ENCODE measurements at regions not wholly inside any gene's neighbourhood (a gene's known extent, or its start where the extent isn't known, plus 50 kb on each side); places are given as distances from the start of the nearest gene placed in this dataset.
"Not testable (repeated sequence)": the region's sequence is repeated elsewhere in the genome, so short reads cannot be mapped to it uniquely, and the experiment has no call there.

- Histone ChIP-seq H3K4me1 (no peaks in the 10 kb centered on the region), H3K9me3 (no peaks in the 10 kb centered on the region), H3K27me3 (no peaks in the 10 kb centered on the region), H3K27ac (no peak overlapping the region), H3K36me3 (no peaks in the 10 kb centered on the region), H3K4me3 (no peak overlapping the region)
- DNase-seq: no peak
- WGBS, 2 donors: 17 to 30% methylated on average over 2 of the region's 2 CpGs
- ATAC-seq: no peak
- intact Hi-C loops (cut with DNase I): no loop called here
- no peak for TF ChIP-seq CTCF (IDR thresholded peaks at IDR 0.05)
- FAIRE-seq: no peak
Observed at GRCh38 chr5:51622161-51622790, 239.0 kb downstream of the ISL1 start.

GRCh38 chr5:51625224-51625968, 242.1 kb downstream of the ISL1 start:
- Histone ChIP-seq H3K27me3 (no peaks in the 10 kb centered on the region), H3K27ac (no peak overlapping the region), H3K36me3 (no peaks in the 10 kb centered on the region), H3K4me3 (no peak overlapping the region), H3K9me3 (no peaks in the 10 kb centered on the region), H3K4me1 (no peaks in the 10 kb centered on the region)
- no peak for ATAC-seq
- no peak for TF ChIP-seq CTCF (IDR thresholded peaks at IDR 0.05)
- intact Hi-C loops (cut with DNase I): no loop called here
- no peak for DNase-seq
- 68 to 71% methylated on average over 3 of the region's 3 CpGs for WGBS, 2 donors
- no peak for FAIRE-seq

GRCh38 chr5:51632027-51632426, 248.8 kb downstream of the ISL1 start:
- no peak overlapping the region for H3K4me3 ChIP-seq
- 38% methylated on average over 2 of the region's 2 CpGs for WGBS, 2 donors
- ATAC-seq (no peak), FAIRE-seq (no peak), DNase-seq (no peak)
- intact Hi-C loops (cut with DNase I): no loop called here
- no peaks in the 10 kb centered on the region for H3K36me3 ChIP-seq
- TF ChIP-seq CTCF (IDR thresholded peaks at IDR 0.05): no peak
- H3K27me3 ChIP-seq: no peaks in the 10 kb centered on the region
- no peaks in the 10 kb centered on the region for H3K4me1 ChIP-seq
- no peaks in the 10 kb centered on the region for H3K9me3 ChIP-seq
- H3K27ac ChIP-seq: no peak overlapping the region

GRCh38 chr5:51632793-51633192, 249.5 kb downstream of the ISL1 start:
- ATAC-seq (no peak), DNase-seq (no peak), FAIRE-seq (no peak)
- Histone ChIP-seq H3K27ac (no peak overlapping the region), H3K9me3 (no peaks in the 10 kb centered on the region), H3K27me3 (no peaks in the 10 kb centered on the region), H3K4me1 (no peaks in the 10 kb centered on the region), H3K36me3 (no peaks in the 10 kb centered on the region), H3K4me3 (no peak overlapping the region)
- TF ChIP-seq CTCF (IDR thresholded peaks at IDR 0.05): no peak
- WGBS, 2 donors: 69 to 72% methylated on average over 2 of the region's 2 CpGs
- intact Hi-C loops (cut with DNase I): no loop called here

- 69 to 76% methylated on average over 6 of the region's 6 CpGs for WGBS, 2 donors
- H3K9me3 ChIP-seq; DNase-seq; H3K36me3 ChIP-seq; H3K27ac ChIP-seq; H3K27me3 ChIP-seq; H3K4me1 ChIP-seq; intact Hi-C loops (cut with DNase I); FAIRE-seq; ATAC-seq; H3K4me3 ChIP-seq: not testable (repeated sequence)
Observed at GRCh38 chr5:51636973-51637372, 253.7 kb downstream of the ISL1 start.

All from pancreas (tissue), 10 donors.